Activated T-helper 1 cell treated with anti-CD3 and anti-CD28 coated beads, Interleukin-12 subunit alpha, Interleukin-12 subunit beta, Interleukin-2, Interleukin-4 antibody, amounts not matched to agents 30 ng/mL and 10 ng/mL and 1 ng/mL, durations not matched to agents 14 hours and 24 hours and 36 hours (primary cell): ENCODE measurements at regions not wholly inside any gene's neighbourhood (a gene's known extent, or its start where the extent isn't known, plus 50 kb on each side); places are given as distances from the start of the nearest gene placed in this dataset.
"Not testable (repeated sequence)": the region's sequence is repeated elsewhere in the genome, so short reads cannot be mapped to it uniquely, and the experiment has no call there.

Source experiments
- DNase-seq: peaks from one replicate; pipeline ENCODE4 v3.0.0; 2021; ENCODE audit warnings: low spot score
- H3K27ac Mint-ChIP-seq: one replicate; pipeline ENCODE4 v1.8.0; 2021; ENCODE audit warnings: mild to moderate bottlenecking, mixed read lengths
- H3K27me3 Mint-ChIP-seq: one replicate; pipeline ENCODE4 v1.8.0; 2022; ENCODE audit warnings: mild to moderate bottlenecking, moderate library complexity, mixed read lengths; ENCODE audit not compliant: insufficient read depth
- H3K36me3 Mint-ChIP-seq: one replicate; pipeline ENCODE4 v1.8.0; 2021; ENCODE audit warnings: low read depth, mixed read lengths
- H3K4me1 Mint-ChIP-seq: one replicate; pipeline ENCODE4 v1.8.0; 2021; ENCODE audit warnings: low read depth, mixed read lengths
- H3K4me3 Mint-ChIP-seq: one replicate; pipeline ENCODE4 v1.8.0; 2021; ENCODE audit warnings: mild to moderate bottlenecking, moderate library complexity, mixed read lengths
- H3K9me3 Mint-ChIP-seq: one replicate; pipeline ENCODE4 v1.8.0; 2021; ENCODE audit warnings: mixed read lengths
- intact Hi-C: fragments of 100-400 bp; cut with micrococcal nuclease; formaldehyde crosslinking; loops from one replicate; pipeline ENCODE4 v1.15.1; 2024

DNA sequence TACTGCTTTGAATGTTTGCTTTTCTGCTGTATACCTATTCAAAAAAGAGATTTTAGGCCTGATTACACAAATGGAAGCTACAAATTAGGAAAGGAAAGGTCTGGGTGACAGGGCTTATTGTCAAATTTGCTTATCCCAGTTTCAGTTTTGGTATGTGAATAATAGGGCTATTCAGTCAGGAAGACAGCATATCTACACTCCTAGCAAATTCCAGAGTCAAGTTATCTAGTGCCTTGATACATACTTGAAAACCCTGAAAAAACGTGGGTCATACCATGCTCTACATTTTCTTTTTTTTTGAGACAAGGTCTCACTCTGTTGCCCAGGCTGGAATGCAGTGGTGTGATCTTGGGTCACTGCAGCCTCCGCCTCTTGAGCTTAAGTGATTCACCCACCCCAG is 59.2 kb upstream of the CCDC180 start:
- H3K27me3 Mint-ChIP-seq, intact Hi-C loops, DNase-seq, H3K27ac Mint-ChIP-seq, H3K4me1 Mint-ChIP-seq, H3K9me3 Mint-ChIP-seq, H3K36me3 Mint-ChIP-seq, H3K4me3 Mint-ChIP-seq: not testable (repeated sequence)

DNA sequence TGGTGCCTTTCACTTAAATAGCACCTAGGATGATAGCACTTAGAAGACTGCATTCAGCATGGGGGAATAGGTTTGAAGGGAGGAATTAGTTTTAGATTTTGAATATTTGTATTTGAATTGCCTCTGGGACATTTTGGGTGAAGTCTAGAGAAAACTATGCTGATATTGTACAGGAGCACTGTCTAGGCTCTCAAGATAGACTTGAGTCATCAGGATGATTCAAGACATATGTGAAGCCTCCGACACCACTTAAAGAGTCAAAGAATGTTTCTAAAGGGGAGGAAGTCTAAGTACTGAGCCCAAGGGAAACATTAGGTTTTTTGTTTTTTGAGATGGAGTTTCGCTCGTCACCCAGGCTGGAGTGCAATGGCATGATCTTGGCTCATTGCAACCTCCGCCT is 63.9 kb upstream of the CCDC180 start:
- no peak for DNase-seq
- intact Hi-C loops = no loop called here

DNA sequence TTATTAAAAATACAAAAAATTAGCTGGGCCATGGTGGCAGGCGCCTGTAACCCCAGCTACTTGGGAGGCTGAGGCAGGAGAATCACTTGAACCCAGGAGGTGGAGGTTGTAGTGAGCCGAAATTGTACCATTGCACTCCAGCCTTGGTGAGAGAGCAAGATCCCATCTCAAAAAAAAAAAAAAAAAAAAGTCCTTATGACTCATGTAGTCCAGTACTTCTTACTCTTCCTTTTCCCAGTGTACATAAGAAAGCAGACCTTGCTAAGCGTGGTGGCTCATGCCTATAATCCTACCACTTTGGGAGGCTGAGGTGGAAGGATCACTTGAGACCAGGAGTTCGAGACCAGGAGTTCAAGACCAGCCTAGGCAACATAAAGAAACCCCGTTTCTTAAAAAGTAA is 66.0 kb upstream of the CCDC180 start:
- H3K4me3 Mint-ChIP-seq, H3K27ac Mint-ChIP-seq, DNase-seq, intact Hi-C loops, H3K27me3 Mint-ChIP-seq, H3K36me3 Mint-ChIP-seq, H3K9me3 Mint-ChIP-seq: not testable (repeated sequence)
- H3K4me1 Mint-ChIP-seq = peaks cover 18% of the 10 kb centered on the region

More for the DNA sequence above, 63.9 kb upstream of the CCDC180 start:
- no peaks in the 10 kb centered on the region for H3K9me3 Mint-ChIP-seq
- no peak overlapping the region for H3K27ac Mint-ChIP-seq
- H3K36me3 Mint-ChIP-seq = no peaks in the 10 kb centered on the region
- H3K4me3 Mint-ChIP-seq = no peak overlapping the region
- peaks cover 10% of the 10 kb centered on the region for H3K4me1 Mint-ChIP-seq
- peaks cover 2% of the 10 kb centered on the region for H3K27me3 Mint-ChIP-seq

DNA sequence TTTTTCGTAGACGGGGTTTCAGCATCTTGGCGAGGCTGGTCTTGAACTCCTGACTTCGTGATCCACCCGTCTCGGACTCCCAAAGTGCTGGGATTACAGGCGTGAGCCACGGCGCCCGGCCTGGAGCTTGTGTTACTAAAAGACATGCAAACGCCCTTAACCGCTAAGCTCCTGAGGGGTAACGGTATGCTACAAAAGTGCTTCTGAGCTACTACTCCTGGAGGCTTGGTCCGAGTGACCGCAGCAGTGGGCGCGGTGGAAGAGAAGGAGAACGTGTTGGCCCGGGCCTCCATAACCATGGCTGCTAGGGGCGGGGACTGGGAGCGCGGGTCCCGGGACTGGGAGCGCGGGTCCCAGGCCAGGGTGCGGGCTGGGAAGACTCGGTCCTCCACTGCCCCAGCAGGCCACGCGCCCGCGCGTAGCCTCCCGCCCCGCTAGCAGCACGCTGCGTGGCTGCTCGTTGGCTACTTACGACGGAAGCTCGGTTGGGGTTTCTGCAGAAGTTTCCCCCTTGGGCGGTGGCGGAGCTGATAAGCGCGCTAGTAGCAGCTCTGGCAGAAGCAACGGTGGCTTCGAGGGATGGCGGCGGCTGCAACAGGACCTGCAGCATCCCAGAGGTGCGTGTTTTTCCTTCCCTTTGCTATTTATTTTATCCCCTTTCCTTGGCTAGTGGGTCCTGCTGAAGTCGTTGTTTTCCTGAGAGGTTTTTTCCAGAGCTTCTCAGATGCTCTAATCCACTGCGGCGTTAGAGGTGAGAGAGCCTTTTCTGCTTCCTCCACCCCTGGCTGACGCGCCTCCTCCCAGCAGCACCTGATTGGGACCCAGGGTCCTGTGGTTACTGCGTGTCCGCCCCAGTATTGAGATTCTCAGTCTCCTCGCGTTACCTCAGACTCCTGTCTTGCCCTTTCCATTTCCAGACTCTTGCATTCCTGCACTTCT is 69.2 kb upstream of the CCDC180 start:
- H3K4me3 Mint-ChIP-seq = peak overlapping the region; percentile 87

DNA sequence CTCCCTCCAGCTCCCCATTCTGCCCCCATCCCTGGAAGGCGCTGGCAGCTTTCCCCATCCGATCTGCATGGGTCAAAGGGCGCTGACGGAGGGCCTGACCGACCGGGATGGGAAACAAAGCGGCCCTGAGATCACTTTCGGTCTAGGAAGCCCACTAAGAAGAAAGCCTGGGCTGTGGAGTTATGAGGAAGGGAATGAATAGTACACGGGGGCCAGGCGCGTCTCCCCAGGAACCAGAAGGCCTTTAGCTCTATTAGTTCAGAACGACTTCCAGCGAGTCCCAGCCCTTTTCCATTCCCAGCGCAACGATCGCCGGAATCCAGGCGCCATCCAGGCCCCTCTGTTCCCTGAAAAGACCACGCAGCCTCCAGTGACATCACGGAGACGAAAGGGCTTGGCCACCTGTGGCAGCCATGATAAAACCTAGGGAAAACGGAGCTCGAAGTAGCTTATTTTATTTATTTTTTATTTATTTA is 70.1 kb upstream of the CCDC180 start:
- Mint-ChIP-seq H3K27me3 (peaks cover 15% of the 10 kb centered on the region), H3K4me3 (peak overlapping the region; percentile 87), H3K36me3 (no peaks in the 10 kb centered on the region), H3K9me3 (no peaks in the 10 kb centered on the region), H3K4me1 (peaks cover 18% of the 10 kb centered on the region), H3K27ac (peak overlapping the region; percentile 57)
- intact Hi-C loops = loop anchor here (5.0 kb wide), 2 partner anchors 160 to 360 kb away; no protein-coding TSS in a partner anchor
- DNase-seq = no peak

More for the DNA sequence above, 69.2 kb upstream of the CCDC180 start:
- peak overlapping the region; percentile 92 for H3K27ac Mint-ChIP-seq
- peaks cover 17% of the 10 kb centered on the region for H3K27me3 Mint-ChIP-seq
- intact Hi-C loops = loop anchor here (1.0 to 5.0 kb wide), 4 partner anchors 13 to 381 kb away; no protein-coding TSS in a partner anchor
- peaks cover 18% of the 10 kb centered on the region for H3K4me1 Mint-ChIP-seq
- no peaks in the 10 kb centered on the region for H3K36me3 Mint-ChIP-seq
- DNase-seq = peak; percentile 67
- H3K9me3 Mint-ChIP-seq = no peaks in the 10 kb centered on the region

DNA sequence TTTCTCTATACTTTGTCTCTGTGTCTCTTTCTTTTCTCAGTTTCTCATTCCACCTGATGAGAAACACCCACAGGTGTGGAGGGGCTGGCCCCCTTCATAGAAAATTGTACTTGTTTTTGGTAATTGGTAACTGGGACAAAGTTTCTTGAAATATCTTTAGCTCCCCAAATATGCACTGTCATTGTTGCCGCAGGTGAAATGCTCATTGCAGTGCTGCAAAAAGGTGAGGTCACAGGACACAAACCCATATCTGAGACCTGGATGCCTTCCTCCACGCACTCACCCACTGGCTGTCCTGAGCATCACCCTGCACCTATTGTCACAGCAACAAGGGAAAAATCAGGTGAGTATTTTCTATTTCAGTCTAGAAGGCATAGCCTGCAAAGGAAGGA is 74.5 kb upstream of the CCDC180 start:
- H3K36me3 Mint-ChIP-seq, DNase-seq, H3K9me3 Mint-ChIP-seq, intact Hi-C loops, H3K27ac Mint-ChIP-seq, H3K4me3 Mint-ChIP-seq, H3K4me1 Mint-ChIP-seq: not testable (repeated sequence)
- peaks cover 28% of the 10 kb centered on the region for H3K27me3 Mint-ChIP-seq

DNA sequence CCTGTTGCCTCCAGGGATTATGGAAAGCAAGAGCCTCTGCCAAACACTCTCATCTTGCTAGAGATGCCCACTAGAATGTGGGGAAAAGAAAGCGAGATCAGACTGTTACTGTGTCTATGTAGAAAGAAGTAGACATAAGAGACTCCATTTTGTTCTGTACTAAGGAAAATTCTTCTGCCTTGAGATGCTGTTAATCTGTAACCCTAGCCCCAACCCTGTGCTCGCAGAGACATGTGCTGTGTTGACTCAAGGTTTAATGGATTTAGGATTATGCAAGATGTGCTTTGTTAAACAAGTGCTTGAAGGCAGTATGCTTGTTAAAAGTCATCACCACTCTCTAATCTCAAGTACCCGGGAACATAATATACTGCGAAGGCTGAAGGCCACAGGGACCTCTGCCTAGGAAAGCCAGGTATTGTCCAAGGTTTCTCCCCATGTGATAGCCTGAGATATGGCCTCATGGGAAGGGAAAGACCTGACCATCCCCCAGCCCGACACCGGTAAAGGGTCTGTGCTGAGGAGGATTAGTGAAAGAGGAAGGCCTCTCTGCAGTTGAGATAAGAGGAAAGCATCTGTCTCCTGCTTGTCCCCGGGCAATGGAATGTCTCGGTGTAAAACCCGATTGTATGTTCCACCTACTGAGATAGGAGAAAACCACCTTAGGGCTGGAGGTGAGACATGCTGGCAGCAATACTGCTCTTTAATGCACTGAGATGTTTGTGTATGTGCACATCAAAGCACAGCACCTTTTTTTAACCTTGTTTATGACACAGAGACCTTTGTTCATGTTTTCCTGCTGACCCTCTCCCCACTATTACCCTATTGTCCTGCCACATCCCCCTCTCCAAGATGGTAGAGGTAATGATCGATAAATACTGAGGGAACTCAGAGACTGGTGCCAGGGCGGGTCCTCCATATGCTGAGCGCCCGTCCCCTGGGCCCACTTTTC is 75.1 kb upstream of the CCDC180 start:
- peaks cover 28% of the 10 kb centered on the region for H3K27me3 Mint-ChIP-seq
- H3K27ac Mint-ChIP-seq, DNase-seq, H3K4me3 Mint-ChIP-seq, H3K36me3 Mint-ChIP-seq, intact Hi-C loops, H3K9me3 Mint-ChIP-seq, H3K4me1 Mint-ChIP-seq: not testable (repeated sequence)

DNA sequence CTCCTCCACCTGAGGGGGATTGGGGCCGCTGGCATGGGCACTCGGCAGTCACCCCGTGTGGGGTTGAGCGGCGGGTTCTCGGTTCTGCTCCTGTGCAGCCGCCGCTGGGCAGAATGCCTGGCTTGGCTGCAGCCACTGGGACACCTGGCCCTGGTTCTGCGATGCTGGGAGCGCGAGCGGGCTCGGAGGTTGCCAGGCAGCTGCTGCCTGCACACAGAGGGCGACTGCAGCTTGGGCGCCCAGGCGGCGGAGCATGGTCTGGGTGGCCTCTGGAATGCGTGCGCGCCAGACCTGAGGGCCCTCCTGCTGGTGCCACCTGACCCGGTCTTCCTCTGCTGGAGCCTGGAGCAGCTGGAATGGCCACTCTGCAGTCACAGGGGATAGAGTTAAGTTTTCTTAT is 85.1 kb upstream of the CCDC180 start:
- not testable (repeated sequence) for H3K36me3 Mint-ChIP-seq, DNase-seq, H3K4me3 Mint-ChIP-seq, H3K9me3 Mint-ChIP-seq, H3K27ac Mint-ChIP-seq, H3K4me1 Mint-ChIP-seq
- intact Hi-C loops = loop anchor here (5.0 to 10.0 kb wide), 2 partner anchors 365 to 632 kb away; partner anchors contain the start of gene FOXE1
- H3K27me3 Mint-ChIP-seq = peaks cover 65% of the 10 kb centered on the region

DNA sequence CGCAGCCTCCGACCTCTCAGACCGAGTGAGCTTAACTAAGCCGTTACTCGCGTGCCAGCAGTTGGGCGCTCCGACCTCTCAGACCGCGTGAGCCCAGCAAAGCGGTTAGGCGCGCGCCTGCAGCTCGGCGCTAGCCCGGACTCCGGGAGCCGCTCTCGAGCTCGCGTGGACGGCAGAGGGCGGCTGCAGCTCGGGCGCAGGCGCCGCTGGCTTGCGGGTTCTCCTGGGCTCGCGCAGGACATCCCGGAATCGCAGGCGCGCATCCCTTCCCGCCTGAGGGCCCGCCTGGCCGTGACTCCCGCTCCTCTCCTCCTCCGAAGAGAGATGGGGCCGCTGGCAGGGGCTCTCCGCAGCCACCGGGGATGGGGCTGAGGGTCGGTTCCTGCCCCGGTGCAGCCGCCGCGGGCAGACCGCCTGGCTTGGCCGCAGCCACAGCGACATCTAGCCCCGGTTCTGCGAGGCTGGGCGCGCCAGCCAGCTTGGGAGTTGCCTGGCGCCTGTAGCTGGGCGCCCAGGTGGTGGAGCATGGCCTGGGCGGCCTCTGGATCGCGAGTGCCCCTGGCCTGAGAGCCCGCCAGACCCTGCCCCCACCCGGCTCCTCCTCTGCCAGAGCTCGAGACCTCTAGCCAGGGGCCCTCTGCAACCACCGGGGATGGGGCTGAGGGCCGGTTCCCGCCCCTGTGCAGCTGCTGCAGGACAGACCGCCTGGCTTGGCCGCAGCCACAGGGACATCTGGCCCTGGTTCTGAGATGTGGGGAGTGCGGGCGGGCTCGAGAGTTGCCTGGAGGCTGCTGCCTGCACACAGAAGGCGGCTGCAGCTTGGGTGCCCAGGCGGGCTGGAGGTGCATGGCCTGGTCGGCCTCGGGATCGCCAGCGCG is 85.7 kb upstream of the CCDC180 start:
- peaks cover 63% of the 10 kb centered on the region for H3K27me3 Mint-ChIP-seq
- H3K27ac Mint-ChIP-seq = peak overlapping the region; percentile 23
- not testable (repeated sequence) for H3K4me1 Mint-ChIP-seq, H3K36me3 Mint-ChIP-seq, H3K9me3 Mint-ChIP-seq
- intact Hi-C loops = loop anchor here (5.0 to 10.0 kb wide), 2 partner anchors 364 to 633 kb away; partner anchors contain the start of gene FOXE1
- DNase-seq = peak; percentile 39
- peak overlapping the region; percentile 70 for H3K4me3 Mint-ChIP-seq

DNA sequence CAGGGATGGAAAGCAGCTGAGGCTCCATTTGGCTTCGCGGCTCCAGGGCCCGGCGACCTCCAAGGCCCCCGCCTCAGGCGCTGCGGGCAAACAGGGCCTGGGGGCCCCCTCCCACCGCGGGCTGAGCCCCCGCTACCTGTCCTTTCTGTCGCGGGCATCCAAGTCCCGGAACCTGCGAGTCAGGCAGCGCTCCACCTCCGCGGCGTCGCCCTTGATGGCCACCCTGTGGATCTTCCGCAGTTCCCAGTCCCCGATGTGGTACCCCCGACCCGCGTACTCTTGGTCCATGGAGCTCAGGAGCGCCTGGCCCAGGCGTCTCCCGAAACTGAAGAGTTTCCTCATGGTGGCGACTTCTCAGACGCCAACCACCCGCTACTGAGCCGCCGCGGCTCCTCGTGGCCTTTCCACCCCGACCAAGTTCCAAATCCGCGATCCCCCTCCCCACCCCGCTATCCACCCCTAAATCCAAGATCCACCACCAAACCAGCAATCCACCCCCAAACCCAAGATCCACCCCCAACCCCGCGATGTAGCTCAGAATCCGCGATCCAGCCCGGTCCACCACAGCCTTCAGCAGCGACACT is 86.5 kb upstream of the CCDC180 start:
- Mint-ChIP-seq H3K9me3 (no peaks in the 10 kb centered on the region), H3K4me1 (peaks cover 5% of the 10 kb centered on the region), H3K36me3 (no peaks in the 10 kb centered on the region), H3K27me3 (peaks cover 61% of the 10 kb centered on the region), H3K27ac (peak overlapping the region; percentile 23), H3K4me3 (peak overlapping the region; percentile 70)
- no peak for DNase-seq
- intact Hi-C loops = loop anchor here (5.0 to 10.0 kb wide), 2 partner anchors 364 to 634 kb away; partner anchors contain the start of gene FOXE1

DNA sequence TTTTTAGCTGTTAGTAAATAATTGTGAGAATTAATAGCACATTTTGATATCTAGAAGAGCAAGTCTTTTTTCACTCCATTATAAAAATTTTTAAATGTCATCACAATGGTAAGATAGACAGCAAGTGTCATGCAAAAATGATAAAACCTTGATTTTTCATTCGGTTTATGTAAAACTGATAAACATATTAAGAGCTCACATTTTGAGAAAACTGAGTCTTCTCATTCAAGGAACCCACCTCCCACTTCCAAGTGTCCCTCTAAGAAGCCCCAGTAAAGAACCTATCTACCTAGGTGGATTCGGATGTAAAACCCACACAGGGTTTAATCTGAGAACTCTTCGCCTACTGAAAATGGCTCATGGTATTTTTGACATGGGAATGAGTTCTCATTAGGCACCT is 87.1 kb upstream of the CCDC180 start:
- H3K27ac Mint-ChIP-seq, DNase-seq, H3K36me3 Mint-ChIP-seq, H3K9me3 Mint-ChIP-seq, H3K4me3 Mint-ChIP-seq, H3K4me1 Mint-ChIP-seq: not testable (repeated sequence)
- H3K27me3 Mint-ChIP-seq = peaks cover 64% of the 10 kb centered on the region
- intact Hi-C loops = loop anchor here (5.0 to 10.0 kb wide), 2 partner anchors 363 to 634 kb away; partner anchors contain the start of gene FOXE1
